PC-3 (cell line): ENCODE measurements at regions not wholly inside any gene's neighbourhood (a gene's known extent, or its start where the extent isn't known, plus 50 kb on each side); places are given as distances from the start of the nearest gene placed in this dataset.
A peak's percentile ranks its signal among the peaks of the same experiment; 100 is the strongest.

ENCODE experiments used
- ATAC-seq: fragments of 200-7000 bp; cut with Tn5 transposase; 2 replicates; pipeline ENCODE4 v1.9.1; 2020; ENCODE audit warnings: mild to moderate bottlenecking, moderate library complexity
- BruUV-seq: library from RNA; stranded (reverse); fragments of 400-500 nt; replicated peaks from 2 replicates; lab custom pipeline; 2021; lab: Mats Ljungman, UMichigan
- CTCF ChIA-PET: fragments of 300-600 bp; sonication (Branson Sonifier 250); formaldehyde crosslinking; loops from one replicate; lab custom pipeline; 2022; ENCODE audit warnings: antibody characterized with exemption; lab: Charles Lee
- POLR2A ChIA-PET: fragments of 300-600 bp; sonication (Branson Sonifier 250); formaldehyde crosslinking; loops from one replicate; lab custom pipeline; 2022; ENCODE audit warnings: antibody characterized with exemption; ENCODE audit not compliant: unreplicated experiment; lab: Charles Lee
- DNase-seq: peaks from one replicate; pipeline ENCODE4 v3.0.0-alpha.2; 2015
- H2AFZ ChIP-seq: fragments of 300-600 bp; sonication (generic); 2 replicates; pipeline ENCODE4 v1.6.0; 2016; ENCODE audit warnings: antibody characterized with exemption, low read length
- H3F3A ChIP-seq: fragments of 300-600 bp; sonication (generic); one replicate; pipeline ENCODE4 v1.6.0; 2017; ENCODE audit warnings: antibody characterized with exemption, low read length, control low read depth, mild to moderate bottlenecking; ENCODE audit not compliant: unreplicated experiment
- H3K27ac ChIP-seq: fragments of 300-600 bp; sonication (generic); 2 replicates; pipeline ENCODE4 v1.5.1; 2016; ENCODE audit warnings: mild to moderate bottlenecking, low read length
- H3K27me3 ChIP-seq: fragments of 300-600 bp; sonication (generic); 2 replicates; pipeline ENCODE4 v1.6.1; 2016; ENCODE audit warnings: low read length, mixed read lengths
- H3K36me3 ChIP-seq: fragments of 300-600 bp; sonication (generic); 2 replicates; pipeline ENCODE4 v1.6.1; 2016; ENCODE audit warnings: low read depth, mixed run types, low read length, mixed read lengths
- H3K4me1 ChIP-seq: fragments of 300-600 bp; sonication (generic); 2 replicates; pipeline ENCODE4 v1.5.1; 2016; ENCODE audit warnings: low read length; ENCODE audit not compliant: insufficient read depth
- H3K4me2 ChIP-seq: fragments of 300-600 bp; sonication (generic); 2 replicates; pipeline ENCODE4 v1.6.0; 2016; ENCODE audit warnings: low read length
- H3K4me3 ChIP-seq: fragments of 300-600 bp; sonication (generic); 2 replicates; pipeline ENCODE4 v1.5.1; 2016; ENCODE audit warnings: mild to moderate bottlenecking, low read length, mixed read lengths
- H3K79me2 ChIP-seq: fragments of 300-600 bp; sonication (generic); 2 replicates; pipeline ENCODE4 v1.6.1; 2017; ENCODE audit warnings: low read length, mixed read lengths
- H3K9ac ChIP-seq: fragments of 300-600 bp; sonication (generic); 2 replicates; pipeline ENCODE4 v1.6.0; 2016; ENCODE audit warnings: mild to moderate bottlenecking, low read length
- H3K9me2 ChIP-seq: fragments of 300-600 bp; sonication (generic); replicated peaks from 2 replicates; pipeline ENCODE4 v1.6.1; 2016; ENCODE audit warnings: mixed run types, low read length, mixed read lengths
- H3K9me3 ChIP-seq: fragments of 300-600 bp; sonication (generic); 2 replicates; pipeline ENCODE4 v1.6.1; 2016; ENCODE audit warnings: low read length, mixed read lengths
- H4K20me1 ChIP-seq: fragments of 300-600 bp; sonication (generic); 2 replicates; pipeline ENCODE4 v1.6.1; 2016; ENCODE audit warnings: low read length, mixed read lengths
- EZH2 ChIP-seq: fragments of 300-600 bp; sonication (generic); IDR thresholded peaks from one replicate; pipeline ENCODE4 v1.6.1; 2017; ENCODE audit warnings: antibody characterized with exemption, mild to moderate bottlenecking, low read length; ENCODE audit not compliant: unreplicated experiment
- EZH2phosphoT487 ChIP-seq: fragments of 300-600 bp; sonication (generic); IDR thresholded peaks from 2 replicates; pipeline ENCODE4 v1.6.1; 2018; ENCODE audit warnings: mild to moderate bottlenecking, antibody characterized with exemption, low read length, borderline replicate concordance
- intact Hi-C: fragments of 100-400 bp; cut with micrococcal nuclease; formaldehyde crosslinking; loops from 2 replicates; pipeline ENCODE4 v1.9.0; 2023
- TF ChIP-seq, protein P1 (sequence below): fragments of 300-600 bp; sonication (generic); conservative IDR thresholded peaks from 2 replicates; pipeline ENCODE4 v1.5.1; 2017; ENCODE audit warnings: antibody characterized with exemption, low read depth, mild to moderate bottlenecking, low read length

DNA sequence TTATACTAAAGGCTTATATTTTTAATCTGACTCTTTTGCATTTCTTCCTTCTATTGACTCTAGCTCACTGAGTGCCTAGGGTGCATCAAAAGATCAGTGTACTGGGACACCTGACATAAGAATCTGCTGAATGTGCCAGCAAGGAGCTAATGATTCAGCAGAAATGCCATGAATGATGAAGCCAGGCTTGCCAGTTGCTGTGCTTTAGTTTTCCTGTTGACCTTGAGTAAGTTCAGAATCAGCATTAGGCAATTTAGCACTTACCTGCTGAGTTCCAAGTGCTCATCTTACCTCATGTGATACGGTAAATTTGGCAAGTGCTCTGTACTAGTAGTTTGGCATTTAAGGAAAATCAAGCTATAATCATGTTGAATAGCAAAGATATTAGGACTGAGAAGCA, 523.2 kb upstream of the B3GALT2 start:
- no peak overlapping the region for H3K4me3 ChIP-seq
- no peak for ATAC-seq
- H3K4me1 ChIP-seq = peaks cover 13% of the 10 kb centered on the region
- no peak overlapping the region for H3K9ac ChIP-seq
- no peak overlapping the region for H2AFZ ChIP-seq
- no peak for DNase-seq
- no peaks in the 10 kb centered on the region for H3F3A ChIP-seq
- no TSS peak for BruUV-seq
- H3K79me2 ChIP-seq = no peaks in the 10 kb centered on the region
- intact Hi-C loops = no loop called here
- no peaks in the 10 kb centered on the region for H3K9me3 ChIP-seq
- H3K27me3 ChIP-seq = no peaks in the 10 kb centered on the region
- ChIA-PET POLR2A (no interaction called here), CTCF (no interaction called here)
- H3K4me2 ChIP-seq = no peak overlapping the region
- H3K9me2 ChIP-seq = 0 out of 2 replicates have a peak, but pooled peaks cover 3% of the 10 kb centered on the region
- H3K27ac ChIP-seq = no peak overlapping the region
- no peaks in the 10 kb centered on the region for H4K20me1 ChIP-seq
- TF ChIP-seq EZH2 (no peak), EZH2phosphoT487 (no peak)
- TF ChIP-seq, protein P1, sequence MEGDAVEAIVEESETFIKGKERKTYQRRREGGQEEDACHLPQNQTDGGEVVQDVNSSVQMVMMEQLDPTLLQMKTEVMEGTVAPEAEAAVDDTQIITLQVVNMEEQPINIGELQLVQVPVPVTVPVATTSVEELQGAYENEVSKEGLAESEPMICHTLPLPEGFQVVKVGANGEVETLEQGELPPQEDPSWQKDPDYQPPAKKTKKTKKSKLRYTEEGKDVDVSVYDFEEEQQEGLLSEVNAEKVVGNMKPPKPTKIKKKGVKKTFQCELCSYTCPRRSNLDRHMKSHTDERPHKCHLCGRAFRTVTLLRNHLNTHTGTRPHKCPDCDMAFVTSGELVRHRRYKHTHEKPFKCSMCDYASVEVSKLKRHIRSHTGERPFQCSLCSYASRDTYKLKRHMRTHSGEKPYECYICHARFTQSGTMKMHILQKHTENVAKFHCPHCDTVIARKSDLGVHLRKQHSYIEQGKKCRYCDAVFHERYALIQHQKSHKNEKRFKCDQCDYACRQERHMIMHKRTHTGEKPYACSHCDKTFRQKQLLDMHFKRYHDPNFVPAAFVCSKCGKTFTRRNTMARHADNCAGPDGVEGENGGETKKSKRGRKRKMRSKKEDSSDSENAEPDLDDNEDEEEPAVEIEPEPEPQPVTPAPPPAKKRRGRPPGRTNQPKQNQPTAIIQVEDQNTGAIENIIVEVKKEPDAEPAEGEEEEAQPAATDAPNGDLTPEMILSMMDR = no peak
- H3K36me3 ChIP-seq = no peaks in the 10 kb centered on the region

DNA sequence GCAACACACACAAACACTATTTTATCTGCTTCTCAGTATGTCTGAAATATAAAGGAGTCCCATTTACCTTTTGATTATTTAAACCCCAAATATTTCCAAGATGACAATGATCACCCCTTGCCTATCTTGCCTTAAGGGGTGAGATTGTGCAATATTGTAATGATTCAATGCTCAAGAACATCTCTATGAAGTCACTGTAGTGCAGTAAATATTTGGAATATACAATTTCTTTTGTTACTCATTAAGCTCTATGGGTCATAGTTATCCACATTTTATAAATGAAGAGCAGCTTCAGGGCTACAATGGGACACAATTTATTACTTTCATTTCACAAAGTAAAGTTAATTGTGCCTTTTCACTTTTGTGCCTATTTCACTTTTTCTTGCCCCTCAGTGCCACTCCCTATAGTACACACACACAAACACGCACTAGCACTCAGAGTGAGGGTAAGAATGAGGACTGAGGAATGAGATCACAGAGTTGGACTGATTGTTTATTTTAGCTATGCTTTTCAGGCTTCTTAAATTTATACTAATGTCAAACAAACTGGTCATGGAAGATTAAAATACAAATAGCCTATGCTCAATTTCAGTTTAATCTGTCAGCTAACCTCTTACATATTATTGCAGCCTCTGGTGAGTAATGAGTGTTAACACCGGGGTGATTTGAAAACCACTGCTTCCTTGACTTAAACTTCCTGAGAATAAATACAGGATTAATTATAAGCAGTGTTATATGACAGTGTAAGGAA, 521.0 kb upstream of the B3GALT2 start:
- H3K9me3 ChIP-seq = no peaks in the 10 kb centered on the region
- peak overlapping the region; percentile 67 for H3K4me2 ChIP-seq
- peak overlapping the region; percentile 38 for H3K9ac ChIP-seq
- no peak overlapping the region for H2AFZ ChIP-seq
- no peaks in the 10 kb centered on the region for H4K20me1 ChIP-seq
- BruUV-seq = no TSS peak
- H3K27me3 ChIP-seq = no peaks in the 10 kb centered on the region
- intact Hi-C loops = no loop called here
- H3K27ac ChIP-seq = peak overlapping the region; percentile 92
- peaks cover 13% of the 10 kb centered on the region for H3K4me1 ChIP-seq
- no peaks in the 10 kb centered on the region for H3F3A ChIP-seq
- H3K79me2 ChIP-seq = no peaks in the 10 kb centered on the region
- H3K4me3 ChIP-seq = peak overlapping the region; percentile 30; the same call in 1 of the 2 replicates
- ATAC-seq (peak; percentile 86), DNase-seq (peak; percentile 74)
- no peak for TF ChIP-seq EZH2phosphoT487
- TF ChIP-seq, protein P1 = no peak
- no peak for TF ChIP-seq EZH2
- ChIA-PET CTCF (no interaction called here), POLR2A (interaction anchor here (0.6 to 0.7 kb wide), 2 partner anchors 10 to 292 kb away, joined by 6 to 21 read pairs; no protein-coding TSS in a partner anchor)
- H3K9me2 ChIP-seq = 0 out of 2 replicates have a peak, but pooled peaks cover 3% of the 10 kb centered on the region
- H3K36me3 ChIP-seq = no peaks in the 10 kb centered on the region

DNA sequence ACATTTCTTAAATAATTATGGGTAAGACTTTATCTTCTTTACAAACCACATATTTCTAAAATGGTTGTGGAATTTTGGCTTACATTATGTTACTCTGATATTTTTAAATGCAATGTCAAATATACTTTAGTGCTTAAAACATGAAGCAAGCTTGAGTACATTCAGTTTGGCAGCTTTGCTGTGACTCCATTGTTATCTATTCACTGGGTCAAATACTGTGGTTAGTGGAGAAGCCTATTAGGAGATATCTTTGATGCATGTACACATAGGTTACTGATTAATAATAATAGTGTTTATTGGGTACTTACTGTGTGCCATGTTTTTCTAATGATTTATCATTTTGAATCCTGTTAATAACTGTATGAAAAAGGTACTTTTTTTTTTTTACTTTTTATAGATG, 520.4 kb upstream of the B3GALT2 start:
- Histone ChIP-seq H3K4me1 (peaks cover 17% of the 10 kb centered on the region), H3F3A (no peaks in the 10 kb centered on the region), H3K79me2 (no peaks in the 10 kb centered on the region), H4K20me1 (no peaks in the 10 kb centered on the region), H3K4me3 (no peak overlapping the region), H3K9me3 (no peaks in the 10 kb centered on the region), H3K9me2 (0 out of 2 replicates have a peak, but pooled peaks cover 3% of the 10 kb centered on the region), H3K27ac (peak overlapping the region; percentile 92), H3K9ac (no peak overlapping the region), H3K36me3 (no peaks in the 10 kb centered on the region), H3K27me3 (no peaks in the 10 kb centered on the region), H3K4me2 (peak overlapping the region; percentile 67), H2AFZ (no peak overlapping the region)
- TF ChIP-seq EZH2phosphoT487 = no peak
- TF ChIP-seq, protein P1 = no peak
- no peak for TF ChIP-seq EZH2
- no TSS peak for BruUV-seq
- intact Hi-C loops = no loop called here
- ATAC-seq = no peak
- CTCF ChIA-PET = no interaction called here
- no peak for DNase-seq
- POLR2A ChIA-PET = interaction anchor here (0.6 kb wide), 1 partner anchor 11 kb away, joined by 21 read pairs; no protein-coding TSS in a partner anchor
